SU-DHL-6 (cell line): ENCODE measurements at regions not wholly inside any gene's neighbourhood (a gene's known extent, or its start where the extent isn't known, plus 50 kb on each side); places are given as distances from the start of the nearest gene placed in this dataset.

Experiments used
- H2AFZ ChIP-seq: fragments of 200-600 bp; sonication (generic); 2 replicates; pipeline ENCODE4 v1.6.1; 2014; ENCODE audit warnings: low read depth, mild to moderate bottlenecking, moderate library complexity, mixed read lengths, antibody characterized with exemption, low read length; ENCODE audit not compliant: severe bottlenecking
- H3F3A ChIP-seq: fragments of 200-600 bp; shearing (Covaris generic); 2 replicates; pipeline ENCODE4 v1.6.0; 2016; ENCODE audit warnings: antibody characterized with exemption, mild to moderate bottlenecking; ENCODE audit not compliant: insufficient read depth
- H3K27ac ChIP-seq: fragments of 200-600 bp; sonication (generic); 2 replicates; pipeline ENCODE4 v1.5.1; 2016; ENCODE audit warnings: low read depth, mild to moderate bottlenecking, low read length, moderate library complexity, mixed read lengths
- H3K27me3 ChIP-seq: fragments of 200-600 bp; sonication (generic), shearing (Covaris generic); 2 replicates; pipeline ENCODE4 v1.6.0; 2014; ENCODE audit warnings: mild to moderate bottlenecking, low read length
- H3K36me3 ChIP-seq: fragments of 200-600 bp; sonication (generic); 2 replicates; pipeline ENCODE4 v1.6.1; 2014; ENCODE audit warnings: mild to moderate bottlenecking, low read length, mixed read lengths
- H3K4me2 ChIP-seq: fragments of 300-600, 200-600 bp; shearing (Covaris generic), sonication (generic); 2 replicates; pipeline ENCODE4 v1.6.0; 2014; ENCODE audit warnings: low read length, low read depth, mild to moderate bottlenecking; ENCODE audit not compliant: poor library complexity, severe bottlenecking
- H3K4me3 ChIP-seq: fragments of 200-600 bp; sonication (generic); 2 replicates; pipeline ENCODE4 v1.5.1; 2014; ENCODE audit warnings: antibody characterized with exemption, low read length, mild to moderate bottlenecking, mixed read lengths; ENCODE audit not compliant: insufficient read depth, poor library complexity, severe bottlenecking
- H3K79me2 ChIP-seq: fragments of 200-600 bp; sonication (generic); 2 replicates; pipeline ENCODE4 v1.6.1; 2014; ENCODE audit warnings: mild to moderate bottlenecking, low read length, moderate library complexity; ENCODE audit not compliant: insufficient read depth
- H3K9ac ChIP-seq: fragments of 200-600 bp; sonication (generic); 2 replicates; pipeline ENCODE4 v1.7.0; 2014; ENCODE audit warnings: mild to moderate bottlenecking, low read length
- H3K9me2 ChIP-seq: fragments of 200-600 bp; sonication (generic); replicated peaks from 2 replicates; pipeline ENCODE4 v1.6.1; 2014; ENCODE audit warnings: low read length; ENCODE audit not compliant: insufficient read depth
- H3K9me3 ChIP-seq: fragments of 200-600 bp; sonication (generic); 2 replicates; pipeline ENCODE4 v1.6.1; 2014; ENCODE audit warnings: low read length, mixed read lengths; ENCODE audit not compliant: insufficient read depth
- H4K20me1 ChIP-seq: fragments of 200-600 bp; sonication (generic); 2 replicates; pipeline ENCODE4 v1.6.1; 2014; ENCODE audit warnings: low read depth, mild to moderate bottlenecking, antibody characterized with exemption, low read length, moderate library complexity, mixed read lengths
- EZH2phosphoT487 ChIP-seq: fragments of 200-600 bp; sonication (generic), shearing (Covaris generic); conservative IDR thresholded peaks from 2 replicates; pipeline ENCODE4 v1.6.1; 2018; ENCODE audit warnings: mild to moderate bottlenecking, antibody characterized with exemption, low read length, moderate library complexity, mixed read lengths
- TF ChIP-seq, protein P1 (sequence below): fragments of 200-600 bp; sonication (generic); IDR thresholded peaks from one replicate; pipeline ENCODE4 v1.5.1; 2017; ENCODE audit warnings: antibody characterized with exemption, mild to moderate bottlenecking, low read length, moderate library complexity; ENCODE audit not compliant: insufficient read depth, poor library complexity, severe bottlenecking

DNA sequence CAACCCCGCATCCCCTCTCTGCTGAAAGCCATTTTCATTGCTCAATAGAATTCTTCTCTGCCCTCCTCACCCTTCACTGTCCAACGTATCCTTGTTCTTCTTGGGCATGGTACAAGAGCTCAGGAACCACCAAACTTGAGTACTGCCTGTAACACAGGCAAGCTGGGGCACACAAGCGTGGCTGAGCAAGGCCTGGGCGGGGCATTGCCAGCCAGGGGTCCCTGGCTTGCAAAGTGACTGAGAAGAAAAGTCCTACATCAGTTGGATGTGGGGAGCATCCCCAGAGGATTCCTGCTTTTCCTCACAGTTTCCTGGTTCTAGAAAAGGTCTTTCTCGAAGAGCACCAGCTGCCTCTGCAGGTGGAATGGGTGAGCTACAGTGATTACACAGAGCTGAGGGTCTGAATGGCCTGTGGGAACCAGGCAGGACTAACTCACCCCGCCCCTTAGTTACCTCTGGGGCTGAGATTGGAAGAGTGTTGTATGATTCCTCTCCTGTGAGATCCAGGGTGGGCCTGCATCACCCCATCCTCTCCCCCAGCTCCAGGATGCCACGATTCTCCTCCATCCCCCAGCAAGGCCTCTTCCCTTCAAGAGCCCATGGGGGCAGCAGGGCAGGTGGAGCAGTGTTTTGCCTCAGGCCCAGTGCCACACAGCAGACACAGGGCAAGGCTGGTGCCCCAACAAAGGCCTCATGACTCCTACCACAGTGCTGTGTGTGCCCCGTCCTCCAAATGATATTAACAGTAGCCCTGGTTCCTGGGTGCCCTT, 121.9 kb downstream of the MATN1 start:
- H3K27me3 ChIP-seq, result no peaks in the 10 kb centered on the region
- H4K20me1 ChIP-seq, result no peaks in the 10 kb centered on the region
- no peak overlapping the region for H3K9ac ChIP-seq
- H3K27ac ChIP-seq, result no peak overlapping the region
- no peaks in the 10 kb centered on the region for H3K9me3 ChIP-seq
- H2AFZ ChIP-seq, result no peak overlapping the region
- no peaks in the 10 kb centered on the region for H3K79me2 ChIP-seq
- H3K36me3 ChIP-seq, result no peaks in the 10 kb centered on the region
- no peak overlapping the region for H3K4me3 ChIP-seq
- no peak overlapping the region for H3K4me2 ChIP-seq
- H3K9me2 ChIP-seq, result no peaks in the 10 kb centered on the region
- no peaks in the 10 kb centered on the region for H3F3A ChIP-seq
- TF ChIP-seq, protein P1, sequence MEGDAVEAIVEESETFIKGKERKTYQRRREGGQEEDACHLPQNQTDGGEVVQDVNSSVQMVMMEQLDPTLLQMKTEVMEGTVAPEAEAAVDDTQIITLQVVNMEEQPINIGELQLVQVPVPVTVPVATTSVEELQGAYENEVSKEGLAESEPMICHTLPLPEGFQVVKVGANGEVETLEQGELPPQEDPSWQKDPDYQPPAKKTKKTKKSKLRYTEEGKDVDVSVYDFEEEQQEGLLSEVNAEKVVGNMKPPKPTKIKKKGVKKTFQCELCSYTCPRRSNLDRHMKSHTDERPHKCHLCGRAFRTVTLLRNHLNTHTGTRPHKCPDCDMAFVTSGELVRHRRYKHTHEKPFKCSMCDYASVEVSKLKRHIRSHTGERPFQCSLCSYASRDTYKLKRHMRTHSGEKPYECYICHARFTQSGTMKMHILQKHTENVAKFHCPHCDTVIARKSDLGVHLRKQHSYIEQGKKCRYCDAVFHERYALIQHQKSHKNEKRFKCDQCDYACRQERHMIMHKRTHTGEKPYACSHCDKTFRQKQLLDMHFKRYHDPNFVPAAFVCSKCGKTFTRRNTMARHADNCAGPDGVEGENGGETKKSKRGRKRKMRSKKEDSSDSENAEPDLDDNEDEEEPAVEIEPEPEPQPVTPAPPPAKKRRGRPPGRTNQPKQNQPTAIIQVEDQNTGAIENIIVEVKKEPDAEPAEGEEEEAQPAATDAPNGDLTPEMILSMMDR, result no peak
- no peak for TF ChIP-seq EZH2phosphoT487

DNA sequence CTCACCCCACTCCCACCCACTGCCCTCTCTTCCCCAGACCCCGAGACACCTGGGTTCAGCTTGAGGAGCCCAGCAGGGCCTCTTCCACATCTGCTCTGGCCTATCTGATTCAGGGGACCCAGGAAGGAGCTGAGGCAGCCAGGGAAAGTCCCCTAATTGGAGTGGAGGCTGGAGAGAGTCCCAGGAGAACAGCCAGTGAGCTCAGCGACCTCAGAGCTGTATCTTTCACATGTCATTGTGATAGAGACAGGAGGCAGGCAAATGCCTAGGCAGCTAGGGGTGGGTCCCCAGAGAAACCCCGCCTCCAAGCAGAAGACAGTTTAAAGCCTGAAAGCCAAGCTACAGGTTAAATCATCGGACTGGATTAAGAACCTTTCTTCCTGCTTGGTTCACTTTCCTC, 122.7 kb downstream of the MATN1 start:
- H3K9me3 ChIP-seq, result no peaks in the 10 kb centered on the region
- no peak overlapping the region for H3K9ac ChIP-seq
- no peak overlapping the region for H3K27ac ChIP-seq
- no peaks in the 10 kb centered on the region for H3F3A ChIP-seq
- no peaks in the 10 kb centered on the region for H3K9me2 ChIP-seq
- no peaks in the 10 kb centered on the region for H3K27me3 ChIP-seq
- H2AFZ ChIP-seq, result no peak overlapping the region
- no peak overlapping the region for H3K4me2 ChIP-seq
- no peaks in the 10 kb centered on the region for H4K20me1 ChIP-seq
- H3K79me2 ChIP-seq, result no peaks in the 10 kb centered on the region
- TF ChIP-seq EZH2phosphoT487, result no peak
- TF ChIP-seq, protein P1, result no peak
- no peaks in the 10 kb centered on the region for H3K36me3 ChIP-seq
- no peak overlapping the region for H3K4me3 ChIP-seq

DNA sequence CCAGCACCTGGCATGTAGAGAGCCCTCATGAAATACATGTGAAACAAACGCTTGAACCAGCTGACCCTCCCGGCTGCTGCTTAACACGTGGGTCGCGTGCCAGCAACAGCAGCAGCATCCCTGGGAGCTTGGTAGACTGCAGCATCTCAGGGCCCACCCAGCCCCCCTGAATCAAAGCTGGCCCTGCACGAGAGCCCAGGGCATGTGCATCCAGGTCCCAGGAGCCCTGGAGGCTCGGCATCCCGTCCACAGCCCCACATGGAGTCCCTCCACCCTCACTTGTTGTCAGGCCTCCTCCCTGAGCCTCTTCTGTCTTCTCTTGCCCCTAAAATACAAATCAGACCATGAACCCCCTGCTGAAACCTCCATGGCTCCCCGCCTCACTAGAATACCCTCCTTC, 123.1 kb downstream of the MATN1 start:
- no peak overlapping the region for H3K9ac ChIP-seq
- H3F3A ChIP-seq, result no peaks in the 10 kb centered on the region
- H3K36me3 ChIP-seq, result no peaks in the 10 kb centered on the region
- no peaks in the 10 kb centered on the region for H4K20me1 ChIP-seq
- H3K27me3 ChIP-seq, result 0 out of 2 replicates have a peak, but pooled peaks cover under 1% of the 10 kb centered on the region
- no peak overlapping the region for H3K27ac ChIP-seq
- H2AFZ ChIP-seq, result no peak overlapping the region
- no peak for TF ChIP-seq EZH2phosphoT487
- TF ChIP-seq, protein P1, result no peak
- no peaks in the 10 kb centered on the region for H3K9me2 ChIP-seq
- no peaks in the 10 kb centered on the region for H3K79me2 ChIP-seq
- H3K4me3 ChIP-seq, result no peak overlapping the region
- no peak overlapping the region for H3K4me2 ChIP-seq
- no peaks in the 10 kb centered on the region for H3K9me3 ChIP-seq
